ENCODE measurements at regions not wholly inside any gene's neighbourhood (a gene's known extent, or its start where the extent isn't known, plus 50 kb on each side); places are given as distances from the start of the nearest gene placed in this dataset.
"Not testable (repeated sequence)": the region's sequence is repeated elsewhere in the genome, so short reads cannot be mapped to it uniquely, and the experiment has no call there.

GRCh38 chr13:33572322-33572721 lies 245.6 kb upstream of the RFC3 start:
- TF ChIP-seq POLR2A (IDR thresholded peaks at IDR 0.05; ENCODE audit: low read length); GATA1 (IDR thresholded peaks at IDR 0.05; ENCODE audit: low read depth, low read length): not testable (repeated sequence)
